ENCODE measurements at regions not wholly inside any gene's neighbourhood (a gene's known extent, or its start where the extent isn't known, plus 50 kb on each side); places are given as distances from the start of the nearest gene placed in this dataset.

- no peak for TF ChIP-seq Cebpa-rat (IDR thresholded peaks at IDR 0.05)
- H3K4me3 ChIP-seq, result no peak overlapping the region
- no peak overlapping the region for H3K4me2 ChIP-seq
- no peaks in the 10 kb centered on the region for H3K4me1 ChIP-seq
- H3K36me3 ChIP-seq, result no peaks in the 10 kb centered on the region
- no peak overlapping the region for H3K9ac ChIP-seq
- H3K27ac ChIP-seq, result no peak overlapping the region
- no peaks in the 10 kb centered on the region for H4K20me1 ChIP-seq
- no peaks in the 10 kb centered on the region for H3K9me3 ChIP-seq
- no peaks in the 10 kb centered on the region for H3K27me3 ChIP-seq
Observed at GRCh38 chr5:162711244-162711643, 643.7 kb downstream of the GABRG2 start.

DNA sequence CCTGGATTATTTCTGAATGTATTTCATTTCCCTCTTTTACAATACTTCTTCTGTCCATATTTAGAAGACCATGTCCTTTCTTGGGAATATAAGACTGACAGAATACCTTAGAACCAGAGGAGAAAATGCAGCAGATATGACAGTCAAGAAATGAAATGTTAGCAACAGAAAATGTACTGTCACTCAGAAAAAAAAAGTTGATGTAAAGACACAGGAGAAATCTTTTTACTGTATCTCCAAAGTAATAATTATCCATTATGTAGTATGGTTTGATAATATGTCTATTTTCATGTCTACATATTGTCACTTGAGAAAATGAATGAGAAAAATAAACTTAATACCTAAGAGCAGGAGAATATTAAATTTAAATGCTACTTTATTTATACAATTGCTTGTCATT lies 652.1 kb downstream of the GABRG2 start:
- H4K20me1 ChIP-seq, result no peaks in the 10 kb centered on the region
- H3K4me3 ChIP-seq, result no peak overlapping the region
- no peak overlapping the region for H3K27ac ChIP-seq
- no peak for TF ChIP-seq Cebpa-rat (IDR thresholded peaks at IDR 0.05)
- no peak overlapping the region for H3K4me2 ChIP-seq
- peaks cover 15% of the 10 kb centered on the region for H3K9me3 ChIP-seq
- H3K36me3 ChIP-seq, result no peaks in the 10 kb centered on the region
- H3K4me1 ChIP-seq, result no peaks in the 10 kb centered on the region
- H3K9ac ChIP-seq, result no peak overlapping the region
- no peaks in the 10 kb centered on the region for H3K27me3 ChIP-seq

DNA sequence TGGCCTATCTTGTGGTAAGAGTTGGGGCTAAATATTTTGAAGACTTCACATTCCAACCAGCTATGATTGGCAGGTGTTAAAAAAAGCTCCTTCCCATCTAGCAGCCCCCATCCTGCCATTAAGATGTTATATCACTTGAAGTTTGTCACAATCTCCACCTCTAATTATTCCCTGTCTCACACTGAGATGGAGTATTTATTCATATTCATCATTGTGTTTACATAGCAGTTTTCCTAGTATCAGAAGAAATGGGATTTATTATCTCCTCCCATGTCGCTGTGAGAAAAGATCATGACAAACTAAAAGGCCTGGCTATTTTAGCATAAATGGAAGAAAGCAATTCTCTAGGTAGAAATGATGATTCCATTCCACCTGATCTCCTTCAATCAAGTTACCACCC lies 653.6 kb downstream of the GABRG2 start:
- H4K20me1 ChIP-seq, result no peaks in the 10 kb centered on the region
- H3K4me2 ChIP-seq, result no peak overlapping the region
- H3K9me3 ChIP-seq, result peaks cover 15% of the 10 kb centered on the region
- H3K36me3 ChIP-seq, result no peaks in the 10 kb centered on the region
- no peak overlapping the region for H3K9ac ChIP-seq
- no peak for TF ChIP-seq Cebpa-rat (IDR thresholded peaks at IDR 0.05)
- H3K4me3 ChIP-seq, result no peak overlapping the region
- no peaks in the 10 kb centered on the region for H3K4me1 ChIP-seq
- H3K27ac ChIP-seq, result no peak overlapping the region
- no peaks in the 10 kb centered on the region for H3K27me3 ChIP-seq

DNA sequence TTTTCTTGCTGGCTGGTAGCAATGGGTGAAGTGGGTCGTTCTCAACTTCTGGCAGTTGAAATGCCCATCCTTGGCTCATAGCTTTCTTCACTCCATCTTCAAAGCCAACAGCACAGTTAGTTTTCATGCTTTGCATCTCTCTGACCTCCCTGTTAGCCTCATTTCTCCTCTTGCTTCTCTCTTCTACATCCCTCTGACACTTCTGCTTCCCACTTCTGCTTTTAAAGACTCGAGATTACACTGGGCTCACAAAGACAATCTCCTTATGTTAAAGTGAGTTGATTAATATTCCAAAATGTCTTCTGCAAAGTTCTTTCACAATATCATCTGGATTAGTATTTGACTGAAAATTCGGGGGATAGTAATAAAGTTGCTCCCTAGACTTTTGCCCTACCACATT lies 684.8 kb upstream of the CCNG1 start:
- no peaks in the 10 kb centered on the region for H3K9me3 ChIP-seq
- H3K27ac ChIP-seq, result no peak overlapping the region
- TF ChIP-seq Cebpa-rat (IDR thresholded peaks at IDR 0.05), result no peak
- H3K36me3 ChIP-seq, result no peaks in the 10 kb centered on the region
- no peaks in the 10 kb centered on the region for H4K20me1 ChIP-seq
- H3K4me2 ChIP-seq, result no peak overlapping the region
- H3K9ac ChIP-seq, result no peak overlapping the region
- H3K4me1 ChIP-seq, result no peaks in the 10 kb centered on the region
- H3K27me3 ChIP-seq, result no peaks in the 10 kb centered on the region
- H3K4me3 ChIP-seq, result no peak overlapping the region

GRCh38 chr5:162762119-162762518 lies 675.3 kb upstream of the CCNG1 start:
- Histone ChIP-seq H3K36me3 (no peaks in the 10 kb centered on the region), H3K9me3 (no peaks in the 10 kb centered on the region), H3K27me3 (no peaks in the 10 kb centered on the region), H3K9ac (no peak overlapping the region), H4K20me1 (no peaks in the 10 kb centered on the region), H3K4me1 (no peaks in the 10 kb centered on the region), H3K4me3 (no peak overlapping the region), H3K4me2 (no peak overlapping the region), H3K27ac (no peak overlapping the region)
- TF ChIP-seq Cebpa-rat (IDR thresholded peaks at IDR 0.05), result no peak

- H3K36me3 ChIP-seq, result no peaks in the 10 kb centered on the region
- H3K4me1 ChIP-seq, result peaks cover 20% of the 10 kb centered on the region
- peak overlapping the region; percentile 22 for H3K4me2 ChIP-seq
- H3K27me3 ChIP-seq, result no peaks in the 10 kb centered on the region
- no peak overlapping the region for H3K4me3 ChIP-seq
- no peaks in the 10 kb centered on the region for H4K20me1 ChIP-seq
- no peak overlapping the region for H3K27ac ChIP-seq
- TF ChIP-seq Cebpa-rat (IDR thresholded peaks at IDR 0.05), result no peak
- no peaks in the 10 kb centered on the region for H3K9me3 ChIP-seq
- H3K9ac ChIP-seq, result no peak overlapping the region
Observed at GRCh38 chr5:162769019-162769418, 668.4 kb upstream of the CCNG1 start.

DNA sequence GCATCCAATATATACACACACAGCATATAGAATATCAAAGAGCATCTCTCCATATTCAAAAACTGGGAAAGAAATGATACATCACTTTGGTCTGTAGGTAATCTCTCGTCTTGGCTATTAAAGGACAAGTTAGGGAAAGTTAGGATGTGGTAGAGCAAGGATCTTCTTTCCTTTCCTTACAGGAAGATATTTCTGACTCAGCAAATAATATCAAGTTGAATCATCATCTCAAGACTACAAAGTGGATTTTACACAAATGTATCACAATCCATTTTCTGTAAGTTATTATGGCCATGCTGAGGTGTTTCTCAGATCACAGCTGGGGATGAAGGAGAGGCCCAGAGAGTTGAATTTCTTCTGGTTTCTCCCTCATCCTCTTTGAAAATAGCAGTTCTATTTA lies 651.7 kb upstream of the CCNG1 start:
- no peaks in the 10 kb centered on the region for H3K27me3 ChIP-seq
- H3K9ac ChIP-seq, result no peak overlapping the region
- no peak overlapping the region for H3K4me3 ChIP-seq
- no peaks in the 10 kb centered on the region for H3K9me3 ChIP-seq
- no peak overlapping the region for H3K4me2 ChIP-seq
- no peaks in the 10 kb centered on the region for H3K4me1 ChIP-seq
- H3K36me3 ChIP-seq, result no peaks in the 10 kb centered on the region
- no peak for TF ChIP-seq Cebpa-rat (IDR thresholded peaks at IDR 0.05)
- no peaks in the 10 kb centered on the region for H4K20me1 ChIP-seq
- H3K27ac ChIP-seq, result no peak overlapping the region

- no peaks in the 10 kb centered on the region for H3K4me1 ChIP-seq
- no peaks in the 10 kb centered on the region for H4K20me1 ChIP-seq
- H3K27me3 ChIP-seq, result no peaks in the 10 kb centered on the region
- no peak overlapping the region for H3K4me2 ChIP-seq
- no peak overlapping the region for H3K4me3 ChIP-seq
- no peak for TF ChIP-seq Cebpa-rat (IDR thresholded peaks at IDR 0.05)
- H3K27ac ChIP-seq, result no peak overlapping the region
- no peaks in the 10 kb centered on the region for H3K36me3 ChIP-seq
- no peaks in the 10 kb centered on the region for H3K9me3 ChIP-seq
- no peak overlapping the region for H3K9ac ChIP-seq
Observed at GRCh38 chr5:162786234-162786633, 651.2 kb upstream of the CCNG1 start.

DNA sequence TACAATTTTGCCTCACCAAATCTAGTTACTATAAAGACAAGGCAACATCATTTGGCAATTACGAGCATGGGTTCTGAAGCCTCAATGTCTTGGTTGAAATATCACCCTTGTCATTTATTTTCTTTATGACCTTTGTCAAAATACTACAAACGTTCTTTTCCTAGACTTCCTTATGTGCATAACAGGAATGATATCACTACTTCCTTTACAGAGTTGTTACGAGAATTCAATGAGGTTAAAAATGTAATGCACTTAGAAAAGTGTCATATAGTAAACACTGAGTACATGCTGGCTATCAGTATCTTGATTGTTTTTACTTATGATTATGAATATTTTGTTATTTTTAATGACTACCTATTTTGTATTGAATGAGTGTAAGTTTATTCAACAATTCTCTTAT lies 640.9 kb upstream of the CCNG1 start:
- Histone ChIP-seq H3K4me3 (no peak overlapping the region), H3K9me3 (no peaks in the 10 kb centered on the region), H3K36me3 (no peaks in the 10 kb centered on the region), H3K4me1 (no peaks in the 10 kb centered on the region), H3K27ac (no peak overlapping the region), H3K4me2 (no peak overlapping the region), H3K9ac (no peak overlapping the region), H4K20me1 (no peaks in the 10 kb centered on the region), H3K27me3 (no peaks in the 10 kb centered on the region)
- no peak for TF ChIP-seq Cebpa-rat (IDR thresholded peaks at IDR 0.05)

DNA sequence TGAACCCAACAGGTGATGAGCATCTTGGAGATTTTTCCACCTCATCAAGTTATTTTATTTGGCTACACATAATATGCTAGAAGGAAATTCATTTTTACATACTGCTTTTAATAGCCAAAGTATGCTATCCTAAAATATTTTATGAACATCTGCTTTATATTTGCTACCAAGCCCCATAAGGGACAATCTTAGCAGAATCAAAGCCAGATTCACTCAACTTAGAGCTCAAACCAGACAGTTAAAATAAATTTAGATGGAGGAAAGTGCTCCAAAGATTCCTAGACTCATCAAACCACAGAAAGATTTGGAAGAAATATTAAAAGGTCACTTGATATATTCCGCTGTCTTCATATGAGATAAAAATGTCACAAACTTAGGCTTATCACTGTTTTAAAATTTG lies 637.1 kb upstream of the CCNG1 start:
- no peaks in the 10 kb centered on the region for H3K9me3 ChIP-seq
- H3K36me3 ChIP-seq, result no peaks in the 10 kb centered on the region
- H3K4me3 ChIP-seq, result no peak overlapping the region
- H3K4me1 ChIP-seq, result no peaks in the 10 kb centered on the region
- H4K20me1 ChIP-seq, result no peaks in the 10 kb centered on the region
- H3K9ac ChIP-seq, result no peak overlapping the region
- no peaks in the 10 kb centered on the region for H3K27me3 ChIP-seq
- TF ChIP-seq Cebpa-rat (IDR thresholded peaks at IDR 0.05), result no peak
- H3K27ac ChIP-seq, result no peak overlapping the region
- H3K4me2 ChIP-seq, result no peak overlapping the region

DNA sequence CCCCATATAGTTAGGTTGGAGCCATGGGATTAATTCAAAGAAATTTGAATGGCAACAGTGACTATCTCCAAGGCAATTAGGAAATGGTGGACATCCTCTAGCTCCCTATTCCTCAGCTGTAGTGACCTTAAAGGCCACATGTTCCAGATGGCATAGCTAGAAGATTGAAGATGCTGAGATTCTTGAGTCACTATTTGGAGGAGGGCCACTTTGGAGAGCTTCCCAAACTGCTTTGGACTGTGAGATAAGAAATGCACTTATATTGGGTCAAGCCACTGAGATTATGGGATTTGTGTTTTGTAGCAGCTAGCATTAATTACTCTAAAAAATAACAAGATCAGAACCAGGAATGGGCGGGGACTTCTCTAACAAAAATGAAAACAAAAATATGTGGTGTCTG lies 636.2 kb upstream of the CCNG1 start:
- Histone ChIP-seq H3K36me3 (no peaks in the 10 kb centered on the region), H3K9me3 (no peaks in the 10 kb centered on the region)
- no peak for TF ChIP-seq Cebpa-rat (IDR thresholded peaks at IDR 0.05)

More for the DNA sequence above, 636.2 kb upstream of the CCNG1 start:
- no peak overlapping the region for H3K27ac ChIP-seq
- no peak overlapping the region for H3K4me3 ChIP-seq
- H3K4me1 ChIP-seq, result no peaks in the 10 kb centered on the region
- no peak overlapping the region for H3K4me2 ChIP-seq
- no peak overlapping the region for H3K9ac ChIP-seq
- H4K20me1 ChIP-seq, result no peaks in the 10 kb centered on the region
- H3K27me3 ChIP-seq, result no peaks in the 10 kb centered on the region
